Activated CD8-positive, alpha-beta memory T cell treated with anti-CD3 and anti-CD28 coated beads, Interleukin-2, amount 50 U/mL, for 48 hours (primary cell): ENCODE measurements at regions not wholly inside any gene's neighbourhood (a gene's known extent, or its start where the extent isn't known, plus 50 kb on each side); places are given as distances from the start of the nearest gene placed in this dataset.
"Not testable (repeated sequence)": the region's sequence is repeated elsewhere in the genome, so short reads cannot be mapped to it uniquely, and the experiment has no call there.

Experiments
- DNase-seq: peaks from one replicate; pipeline ENCODE4 v3.0.0-alpha.2; 2020

GRCh38 chr1:181260994-181261393, 172.5 kb downstream of the IER5 start:
- no peak for DNase-seq

GRCh38 chr1:181262069-181262468, 173.6 kb downstream of the IER5 start:
- no peak for DNase-seq

- DNase-seq, result no peak
These were observed 174.9 kb downstream of the IER5 start for GRCh38 chr1:181263444-181263843.

GRCh38 chr1:181264821-181265220, 176.3 kb downstream of the IER5 start:
- DNase-seq, result no peak

- DNase-seq, result no peak
These were observed 196.5 kb downstream of the IER5 start for GRCh38 chr1:181284978-181285377.

- no peak for DNase-seq
These were observed 188.1 kb upstream of the CACNA1E start for GRCh38 chr1:181295217-181295616.

- no peak for DNase-seq
These were observed 187.1 kb upstream of the CACNA1E start for GRCh38 chr1:181296180-181296579.

GRCh38 chr1:181308098-181308497, 175.2 kb upstream of the CACNA1E start:
- DNase-seq, result no peak

- DNase-seq, result no peak
These were observed 172.8 kb upstream of the CACNA1E start for GRCh38 chr1:181310560-181310959.

- DNase-seq, result no peak
These were observed 170.4 kb upstream of the CACNA1E start for GRCh38 chr1:181312946-181313345.

GRCh38 chr1:181313466-181313865, 169.9 kb upstream of the CACNA1E start:
- no peak for DNase-seq

GRCh38 chr1:181314010-181314409, 169.3 kb upstream of the CACNA1E start:
- no peak for DNase-seq

GRCh38 chr1:181314959-181315358, 168.4 kb upstream of the CACNA1E start:
- DNase-seq, result no peak

GRCh38 chr1:181317261-181317930, 165.9 kb upstream of the CACNA1E start:
- DNase-seq, result no peak

- DNase-seq, result no peak
These were observed 165.1 kb upstream of the CACNA1E start for GRCh38 chr1:181318022-181318857.

GRCh38 chr1:181318858-181319235, 164.5 kb upstream of the CACNA1E start:
- DNase-seq, result peak; percentile 62

- DNase-seq, result no peak
These were observed 163.4 kb upstream of the CACNA1E start for GRCh38 chr1:181319907-181320306.

GRCh38 chr1:181324797-181325616, 158.3 kb upstream of the CACNA1E start:
- DNase-seq, result peak; percentile 68

GRCh38 chr1:181325765-181326164, 157.6 kb upstream of the CACNA1E start:
- DNase-seq, result not testable (repeated sequence)

GRCh38 chr1:181326348-181326747, 157.0 kb upstream of the CACNA1E start:
- DNase-seq, result no peak

- peak; percentile 36 for DNase-seq
These were observed 155.5 kb upstream of the CACNA1E start for GRCh38 chr1:181327796-181328195.

- no peak for DNase-seq
These were observed 148.6 kb upstream of the CACNA1E start for GRCh38 chr1:181334724-181335123.

GRCh38 chr1:181335631-181336030, 147.7 kb upstream of the CACNA1E start:
- no peak for DNase-seq
